ENCODE measurements at regions not wholly inside any gene's neighbourhood (a gene's known extent, or its start where the extent isn't known, plus 50 kb on each side); places are given as distances from the start of the nearest gene placed in this dataset.

GRCh38 chr20:34172926-34173325 lies 60.9 kb upstream of the EIF2S2 start:
- H3K9me3 Mint-ChIP-seq: no peaks in the 10 kb centered on the region
- H3K27ac Mint-ChIP-seq: no peak overlapping the region
- Histone ChIP-seq H3K56ac (ENCODE audit: insufficient read length, low read depth, low read length) (no peak overlapping the region), H3K18ac (ENCODE audit: insufficient read length, low read depth, low read length) (no peak overlapping the region), H3K14ac (ENCODE audit: insufficient read depth, low read length) (no peak overlapping the region), H3T11ph (ENCODE audit: low read length) (no peak overlapping the region), H3K4me2 (ENCODE audit: insufficient read depth, insufficient read length, low read length) (no peak overlapping the region), H4K20me1 (ENCODE audit: control insufficient read depth, insufficient read depth, insufficient read length) (no peaks in the 10 kb centered on the region), H3K4ac (ENCODE audit: low read depth, low read length) (no peak overlapping the region), H3K4me1 (ENCODE audit: insufficient read depth, low read length) (no peaks in the 10 kb centered on the region), H2BK15ac (ENCODE audit: low read depth, low read length) (no peak overlapping the region), H2AFZ (ENCODE audit: low read length) (no peak overlapping the region), H2BK20ac (ENCODE audit: low read depth, low read length, poor library complexity, severe bottlenecking) (no peak overlapping the region), H3K79me2 (ENCODE audit: insufficient read depth, low read length) (no peaks in the 10 kb centered on the region), H2BK5ac (ENCODE audit: insufficient read length, low read length) (no peak overlapping the region), H2AK5ac (ENCODE audit: insufficient read length, low read length) (no peak overlapping the region), H2BK12ac (ENCODE audit: insufficient read length, low read depth, low read length) (no peak overlapping the region), H3K23ac (ENCODE audit: insufficient read length, low read depth, low read length) (no peak overlapping the region), H4K91ac (ENCODE audit: insufficient read length, low read depth, low read length) (no peak overlapping the region), H3K27me3 (ENCODE audit: insufficient read depth, low read length) (no peaks in the 10 kb centered on the region), H4K5ac (ENCODE audit: insufficient read length, low read depth, low read length) (no peak overlapping the region), H3K23me2 (ENCODE audit: insufficient read length, low read depth, low read length, poor library complexity, severe bottlenecking) (no peaks in the 10 kb centered on the region), H3K27ac (ENCODE audit: insufficient read length, low read depth, low read length) (no peak overlapping the region), H3K9ac (ENCODE audit: extremely low read depth, insufficient read length, low read length) (no peak overlapping the region), H2BK120ac (ENCODE audit: low read depth, low read length, poor library complexity, severe bottlenecking) (no peak overlapping the region), H4K8ac (replicated peaks; ENCODE audit: insufficient read length, low read depth, low read length) (no peak overlapping the region), H3K9me3 (ENCODE audit: control insufficient read depth, low read depth, low read length) (no peaks in the 10 kb centered on the region), H3K79me1 (ENCODE audit: insufficient read depth, low read depth, low read length, poor library complexity, severe bottlenecking) (no peaks in the 10 kb centered on the region)
- H3K4me3 Mint-ChIP-seq: no peak overlapping the region
- no peaks in the 10 kb centered on the region for H3K27me3 Mint-ChIP-seq (ENCODE audit: low read depth)
- H3K36me3 Mint-ChIP-seq (ENCODE audit: insufficient read depth in 1 of 3, low read depth in 3 of 3): no peaks in the 10 kb centered on the region
- TF ChIP-seq CTCF (conservative IDR thresholded peaks at IDR 0.05): no peak
- no peak for DNase-seq
- H3K4me1 Mint-ChIP-seq: no peaks in the 10 kb centered on the region
- WGBS (ENCODE audit: extremely low coverage, insufficient read length, low lambda C conversion rate): no CpG with 5 or more reads among the region's 2 CpGs

Measured in H9 (cell line).